PC-9 (cell line): ENCODE measurements at regions not wholly inside any gene's neighbourhood (a gene's known extent, or its start where the extent isn't known, plus 50 kb on each side); places are given as distances from the start of the nearest gene placed in this dataset.

ENCODE experiments used
- CTCF ChIP-seq: fragments of 200-600 bp; sonication (generic); conservative IDR thresholded peaks from 2 replicates; pipeline ENCODE4 v1.6.1; 2017; ENCODE audit warnings: mixed run types, antibody characterized with exemption, mild to moderate bottlenecking, moderate library complexity
- EZH2 ChIP-seq: fragments of 200-600 bp; sonication (generic); IDR thresholded peaks from 2 replicates; pipeline ENCODE4 v1.8.0; 2017; ENCODE audit warnings: antibody characterized with exemption, low read depth

- TF ChIP-seq CTCF = no peak
- no peak for TF ChIP-seq EZH2
These were observed 85.7 kb downstream of the TEX13C start for GRCh38 chrX:125405339-125405738.
